ENCODE measurements at regions not wholly inside any gene's neighbourhood (a gene's known extent, or its start where the extent isn't known, plus 50 kb on each side); places are given as distances from the start of the nearest gene placed in this dataset.

- DNase-seq = no peak
Measured at GRCh38 chr13:63625869-63626268, 2210.2 kb upstream of the PCDH20 start.

- DNase-seq = no peak
Measured at GRCh38 chr13:63614874-63615612, 2199.4 kb upstream of the PCDH20 start.

DNA sequence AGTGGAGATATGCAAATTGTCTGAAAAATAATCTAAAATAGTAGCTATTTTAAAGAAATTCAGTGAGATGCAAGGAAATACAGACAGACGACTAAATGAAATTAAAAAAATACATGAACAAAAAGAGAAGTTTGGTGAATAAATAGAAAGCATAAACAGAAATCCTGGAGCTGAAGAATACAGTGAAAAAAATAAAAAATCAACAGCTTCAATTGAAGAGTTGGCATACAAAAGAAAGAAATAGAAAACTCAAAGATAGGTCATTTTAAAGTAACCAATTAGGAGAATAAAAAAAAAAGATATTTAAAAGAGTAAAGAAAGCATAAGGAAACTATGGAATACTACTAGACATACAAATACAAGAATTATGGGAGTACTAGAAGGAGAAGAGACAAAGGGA is 2191.5 kb upstream of the PCDH20 start:
- no peak for DNase-seq

DNA sequence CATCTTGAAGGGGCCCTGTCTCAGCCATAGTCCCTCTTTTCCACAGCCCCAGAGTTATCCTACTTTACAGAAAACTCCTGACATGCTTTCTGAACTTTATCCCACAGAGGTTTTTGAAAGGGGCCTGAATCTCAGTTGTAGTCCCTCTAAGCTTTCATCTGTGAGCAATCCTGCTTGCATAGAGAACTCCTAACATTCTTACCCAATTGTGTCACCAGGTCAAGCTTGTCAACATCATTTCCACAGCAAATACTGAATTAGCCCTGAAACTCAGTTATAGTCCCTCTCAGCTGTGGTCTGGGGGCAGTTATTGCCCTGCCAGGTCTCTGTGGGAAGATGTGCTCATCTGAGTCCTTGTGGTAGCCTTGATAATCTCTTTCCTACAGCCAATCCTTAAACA is 2190.3 kb upstream of the PCDH20 start:
- no peak for DNase-seq

GRCh38 chr13:63605403-63605802 is 2189.8 kb upstream of the PCDH20 start:
- DNase-seq = no peak

DNA sequence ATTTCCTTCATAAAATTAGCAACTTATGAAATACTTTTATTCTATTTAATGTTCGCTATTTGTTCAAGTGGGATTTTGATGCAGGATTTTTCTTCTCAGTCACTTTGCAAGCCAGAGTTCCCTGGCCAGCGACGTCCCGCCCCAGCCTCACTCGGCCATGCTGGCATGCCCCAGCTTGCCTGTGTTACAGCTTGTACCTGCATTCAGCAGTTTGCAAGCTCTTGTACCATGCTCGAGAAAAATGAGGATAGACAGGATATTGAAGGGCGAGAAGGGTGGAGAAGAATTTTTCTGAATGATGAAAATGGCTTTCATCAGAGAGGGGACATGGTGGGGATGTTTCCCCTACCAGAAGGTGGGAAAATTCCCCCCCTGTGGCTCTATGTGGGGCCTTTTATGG is 2180.2 kb upstream of the PCDH20 start:
- no peak for DNase-seq

GRCh38 chr13:63586467-63586866 is 2170.8 kb upstream of the PCDH20 start:
- DNase-seq = no peak

DNA sequence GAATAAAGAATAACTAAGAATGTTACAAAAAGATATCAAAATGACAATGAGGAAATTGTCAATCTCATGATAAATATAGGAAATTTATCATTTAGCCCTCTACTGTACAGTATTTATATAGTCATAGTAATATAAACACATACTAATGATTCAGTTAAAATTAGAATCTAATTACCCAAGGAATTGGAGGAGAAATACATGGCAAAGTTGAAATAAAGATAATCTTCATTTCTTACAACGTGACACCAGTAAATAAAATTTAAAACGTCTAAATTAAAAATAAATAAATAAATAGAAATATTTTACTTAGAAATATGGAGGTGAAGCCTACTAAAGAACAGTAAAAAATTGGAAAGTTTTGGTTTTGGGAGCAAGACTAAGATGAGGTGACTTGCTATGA is 2163.1 kb upstream of the PCDH20 start:
- no peak for DNase-seq

GRCh38 chr13:63567031-63567430 is 2151.4 kb upstream of the PCDH20 start:
- no peak for DNase-seq

DNA sequence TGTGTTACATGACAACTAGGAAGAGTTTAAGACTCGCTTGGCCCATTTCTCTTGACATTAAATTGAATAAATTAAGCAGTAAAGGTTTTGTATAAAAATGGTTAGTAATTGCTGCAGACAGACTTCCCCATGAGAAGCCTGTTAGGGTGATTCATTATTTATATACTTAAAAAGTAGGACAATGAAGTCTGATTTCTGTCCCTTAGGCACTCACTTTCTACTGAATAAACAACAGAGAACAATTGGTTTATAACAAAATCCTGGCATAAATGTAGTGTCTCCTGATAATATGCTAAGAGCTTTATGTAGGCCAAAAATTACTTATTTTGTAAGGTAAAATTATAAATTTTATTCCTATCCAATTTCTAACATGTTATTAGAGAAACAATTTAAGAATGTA is 2138.5 kb upstream of the PCDH20 start:
- DNase-seq = no peak

GRCh38 chr13:63551731-63552130 is 2136.1 kb upstream of the PCDH20 start:
- no peak for DNase-seq

DNA sequence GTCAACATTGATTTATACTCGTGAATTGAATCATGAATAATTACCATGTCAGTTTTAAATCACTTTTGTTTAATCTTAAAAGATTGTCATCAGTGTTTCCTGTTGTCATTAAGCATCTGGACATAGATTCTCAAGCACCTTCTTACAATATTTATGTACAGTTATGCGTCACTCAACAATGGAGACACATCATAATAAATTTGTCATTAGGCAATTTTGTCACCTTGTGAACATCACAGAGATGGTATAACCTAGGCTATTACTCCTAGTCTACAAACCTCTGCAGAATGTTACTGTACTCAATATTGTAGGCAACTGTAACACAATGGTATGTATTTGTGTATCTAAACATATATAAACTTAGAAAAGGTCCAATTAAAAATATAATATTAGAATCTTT is 2130.9 kb upstream of the PCDH20 start:
- no peak for DNase-seq

GRCh38 chr13:63542770-63543169 is 2127.1 kb upstream of the PCDH20 start:
- DNase-seq = no peak

GRCh38 chr13:63541336-63541735 is 2125.7 kb upstream of the PCDH20 start:
- DNase-seq = no peak

DNA sequence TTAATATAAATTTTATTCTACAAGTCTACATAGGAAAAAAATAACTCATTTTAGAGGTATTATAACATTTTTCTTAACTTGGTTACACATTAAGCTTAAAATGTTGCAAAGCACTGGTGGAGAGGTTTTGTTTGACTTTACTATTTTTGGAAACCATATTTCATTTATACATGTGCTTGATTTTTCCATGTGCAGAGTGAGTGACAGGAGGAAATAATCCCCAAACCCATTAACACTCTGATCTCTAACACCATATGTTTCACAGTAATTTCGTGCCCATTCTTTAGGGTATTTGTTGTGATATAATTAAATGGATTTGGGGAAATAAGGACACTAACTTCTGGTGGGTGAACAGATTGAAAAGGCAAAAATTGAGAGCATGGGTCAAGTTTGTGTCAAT is 2124.4 kb upstream of the PCDH20 start:
- DNase-seq = no peak

DNA sequence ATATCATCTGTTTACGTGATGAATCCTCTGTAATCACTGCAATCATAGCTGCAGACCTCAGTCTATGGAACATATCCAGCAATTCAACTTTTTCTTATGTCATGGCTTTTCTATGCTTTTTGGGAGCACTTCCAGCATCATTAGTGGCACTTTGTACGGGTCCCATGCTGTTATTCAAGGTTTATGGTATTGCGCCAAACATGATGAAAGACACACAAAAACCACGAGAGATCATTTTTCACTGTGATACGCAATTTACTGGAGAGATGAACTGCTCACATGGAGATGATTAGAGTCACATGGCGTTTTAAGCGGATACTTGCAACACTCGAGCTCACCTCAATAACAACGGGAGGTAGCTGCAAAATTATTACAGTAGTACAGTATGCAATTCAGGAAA is 2101.7 kb upstream of the PCDH20 start:
- no peak for DNase-seq

- no peak for DNase-seq
Measured at GRCh38 chr13:63516124-63516523, 2100.5 kb upstream of the PCDH20 start.

DNA sequence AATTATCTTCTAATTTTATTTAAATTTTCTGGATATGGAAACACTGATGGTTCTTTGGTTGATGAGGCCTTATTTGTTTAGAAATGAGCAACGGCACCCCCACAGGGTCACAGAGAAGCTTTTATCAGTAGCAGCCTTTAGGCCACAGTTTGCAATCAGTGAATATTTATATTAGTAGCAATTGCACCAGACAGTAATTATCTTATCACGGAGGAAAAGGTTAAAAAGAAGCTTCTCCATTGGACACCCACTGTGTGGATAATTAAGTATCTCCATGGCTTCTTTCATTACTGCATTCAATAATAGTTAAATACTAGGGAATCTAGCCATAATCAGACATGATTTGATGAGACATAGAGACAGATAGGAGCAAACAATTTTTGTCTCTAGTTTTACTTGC is 2099.2 kb upstream of the PCDH20 start:
- DNase-seq = no peak

DNA sequence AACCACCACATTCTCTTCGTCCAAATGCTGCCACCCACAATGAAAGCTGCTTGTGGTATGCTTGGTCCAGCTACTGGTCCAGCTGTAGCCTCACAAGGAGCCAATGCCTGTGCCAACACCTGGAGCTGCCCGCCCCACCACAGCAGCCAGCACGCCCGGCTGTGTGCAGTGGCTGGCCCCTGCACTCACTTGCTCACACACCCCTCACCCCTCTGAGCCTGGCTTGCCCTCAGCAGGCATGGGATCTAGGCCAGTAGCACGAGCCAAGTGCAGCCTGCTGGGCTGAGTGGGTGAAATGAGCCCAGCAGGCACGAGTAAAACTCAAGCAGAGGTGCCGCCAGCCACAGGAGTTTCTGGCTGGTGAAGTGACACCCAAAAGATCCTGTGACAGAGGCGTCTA is 2096.4 kb upstream of the PCDH20 start:
- no peak for DNase-seq

GRCh38 chr13:63501702-63502101 is 2086.1 kb upstream of the PCDH20 start:
- DNase-seq = no peak

- DNase-seq = no peak
Measured at GRCh38 chr13:63497601-63498000, 2082.0 kb upstream of the PCDH20 start.

GRCh38 chr13:63492604-63493003 is 2077.0 kb upstream of the PCDH20 start:
- DNase-seq = no peak

DNA sequence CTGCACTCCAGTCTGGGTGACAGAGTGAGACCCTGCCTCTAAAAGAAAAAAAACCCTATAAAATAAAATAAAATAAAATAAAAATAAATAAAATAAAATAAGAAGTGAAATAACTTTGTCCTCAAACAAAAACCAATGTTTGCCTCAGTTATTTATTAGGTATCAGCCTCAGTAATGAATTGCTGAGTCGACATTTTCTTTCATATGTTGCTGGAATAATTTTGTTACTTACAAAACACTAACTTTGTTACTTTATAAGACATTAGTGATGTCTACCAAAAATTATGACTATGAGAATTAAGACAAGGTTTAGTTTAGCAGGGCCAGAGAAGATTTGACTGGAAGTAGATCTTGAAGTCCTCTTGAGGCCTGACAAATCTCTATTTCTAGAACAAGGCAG is 2074.5 kb upstream of the PCDH20 start:
- DNase-seq = no peak

DNA sequence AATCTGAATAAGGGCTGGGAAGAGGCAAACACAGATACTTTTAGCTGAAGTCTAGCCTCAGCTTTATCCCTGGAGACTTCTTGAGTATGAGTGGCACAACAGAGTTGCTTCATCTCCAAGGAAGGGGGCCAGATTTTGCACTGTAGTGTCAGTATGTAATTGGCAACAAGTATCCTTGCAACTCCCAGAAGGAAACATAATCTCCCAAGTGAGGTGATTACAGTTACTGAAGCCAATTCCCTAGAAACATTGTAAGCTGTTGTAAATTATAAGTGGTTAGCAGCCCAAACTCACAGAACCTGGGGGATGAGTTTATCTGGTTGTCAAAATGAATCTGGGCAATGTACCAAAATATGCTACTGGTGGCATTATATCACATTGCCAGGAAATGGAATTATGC is 2065.7 kb upstream of the PCDH20 start:
- no peak for DNase-seq

GRCh38 chr13:63472711-63473110 is 2057.1 kb upstream of the PCDH20 start:
- no peak for DNase-seq

Measured in right kidney (tissue), 1 donor.